Fibroblast of the aortic adventitia (primary cell): ENCODE measurements at regions not wholly inside any gene's neighbourhood (a gene's known extent, or its start where the extent isn't known, plus 50 kb on each side); places are given as distances from the start of the nearest gene placed in this dataset.

Experiments used
- DNase-seq: peaks from one replicate; pipeline ENCODE4 v3.0.0-alpha.2; 2010; ENCODE audit warnings: low read depth
- H3K4me3 ChIP-seq: 2 replicates; pipeline ENCODE4 v1.5.1; 2011; ENCODE audit warnings: low read depth, mild to moderate bottlenecking, control low read depth, low read length, moderate library complexity
- TF ChIP-seq, protein P1 (sequence below): IDR thresholded peaks from 2 replicates; pipeline ENCODE4 v1.5.1; 2011; ENCODE audit warnings: mild to moderate bottlenecking, low read length, control low read depth, inconsistent platforms; ENCODE audit not compliant: insufficient read depth

DNA sequence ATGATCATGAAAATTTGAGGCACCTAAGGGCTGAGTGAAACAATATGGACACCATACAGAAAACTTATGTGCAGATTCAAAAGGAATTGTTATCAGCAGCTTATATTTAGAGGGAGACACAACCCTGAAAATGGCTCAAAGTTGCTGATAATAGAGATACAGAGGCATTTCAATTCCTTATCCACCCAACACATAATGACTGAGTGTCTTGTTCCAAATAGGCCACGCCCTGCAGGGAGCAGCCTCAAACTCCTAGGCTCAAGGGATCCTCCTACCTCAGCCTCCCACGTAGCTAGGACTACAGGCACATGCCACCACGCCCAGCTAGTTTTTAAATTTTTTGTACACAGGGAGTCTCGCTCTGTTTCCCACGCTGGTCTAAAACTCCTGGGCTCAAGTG is 79.0 kb downstream of the LBH start:
- H3K4me3 ChIP-seq, result no peak overlapping the region
- TF ChIP-seq, protein P1, sequence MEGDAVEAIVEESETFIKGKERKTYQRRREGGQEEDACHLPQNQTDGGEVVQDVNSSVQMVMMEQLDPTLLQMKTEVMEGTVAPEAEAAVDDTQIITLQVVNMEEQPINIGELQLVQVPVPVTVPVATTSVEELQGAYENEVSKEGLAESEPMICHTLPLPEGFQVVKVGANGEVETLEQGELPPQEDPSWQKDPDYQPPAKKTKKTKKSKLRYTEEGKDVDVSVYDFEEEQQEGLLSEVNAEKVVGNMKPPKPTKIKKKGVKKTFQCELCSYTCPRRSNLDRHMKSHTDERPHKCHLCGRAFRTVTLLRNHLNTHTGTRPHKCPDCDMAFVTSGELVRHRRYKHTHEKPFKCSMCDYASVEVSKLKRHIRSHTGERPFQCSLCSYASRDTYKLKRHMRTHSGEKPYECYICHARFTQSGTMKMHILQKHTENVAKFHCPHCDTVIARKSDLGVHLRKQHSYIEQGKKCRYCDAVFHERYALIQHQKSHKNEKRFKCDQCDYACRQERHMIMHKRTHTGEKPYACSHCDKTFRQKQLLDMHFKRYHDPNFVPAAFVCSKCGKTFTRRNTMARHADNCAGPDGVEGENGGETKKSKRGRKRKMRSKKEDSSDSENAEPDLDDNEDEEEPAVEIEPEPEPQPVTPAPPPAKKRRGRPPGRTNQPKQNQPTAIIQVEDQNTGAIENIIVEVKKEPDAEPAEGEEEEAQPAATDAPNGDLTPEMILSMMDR, result no peak
- no peak for DNase-seq

DNA sequence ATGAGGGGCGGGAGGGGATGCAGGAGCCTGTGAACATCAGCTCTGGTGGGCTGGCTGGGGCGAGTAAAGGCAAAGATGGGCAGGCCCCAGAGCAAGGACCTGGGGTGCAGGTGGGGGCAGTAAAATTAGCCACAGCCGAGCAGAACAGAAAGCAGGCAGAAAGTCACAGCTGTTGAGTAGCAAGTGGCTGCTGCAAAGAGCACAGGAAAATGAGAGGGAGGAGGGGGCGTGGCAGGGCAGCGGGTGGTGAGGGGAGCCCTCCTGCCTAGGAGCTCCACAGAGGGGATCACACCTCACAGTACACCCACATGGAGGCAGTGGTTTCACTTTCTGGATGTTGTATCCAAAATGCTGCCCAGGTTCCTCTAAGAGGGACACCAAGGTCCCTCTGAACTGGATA is 79.6 kb downstream of the LBH start:
- no peak for DNase-seq
- TF ChIP-seq, protein P1, result no peak

DNA sequence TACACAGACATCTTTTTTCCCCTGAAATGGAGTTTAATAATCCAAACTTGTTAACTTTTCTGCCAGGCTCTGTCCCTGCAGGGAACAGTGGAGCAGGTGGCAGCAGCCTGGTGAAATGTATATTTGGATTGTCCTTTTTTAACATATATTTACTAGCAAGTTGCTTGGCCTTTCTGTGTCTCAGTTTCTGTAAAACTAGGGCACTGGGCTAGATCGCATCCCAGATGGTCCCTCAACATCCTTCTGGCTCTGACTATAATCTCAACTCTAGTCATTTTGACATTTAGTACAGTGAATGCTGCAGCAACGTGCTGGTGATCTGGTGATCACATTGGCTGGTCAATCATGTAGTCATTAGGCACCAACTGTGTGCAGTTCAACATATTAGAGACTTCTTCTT is 80.4 kb downstream of the LBH start:
- DNase-seq, result no peak
- H3K4me3 ChIP-seq, result no peak overlapping the region
- TF ChIP-seq, protein P1, result no peak

More for the DNA sequence above, 79.6 kb downstream of the LBH start:
- no peak overlapping the region for H3K4me3 ChIP-seq

DNA sequence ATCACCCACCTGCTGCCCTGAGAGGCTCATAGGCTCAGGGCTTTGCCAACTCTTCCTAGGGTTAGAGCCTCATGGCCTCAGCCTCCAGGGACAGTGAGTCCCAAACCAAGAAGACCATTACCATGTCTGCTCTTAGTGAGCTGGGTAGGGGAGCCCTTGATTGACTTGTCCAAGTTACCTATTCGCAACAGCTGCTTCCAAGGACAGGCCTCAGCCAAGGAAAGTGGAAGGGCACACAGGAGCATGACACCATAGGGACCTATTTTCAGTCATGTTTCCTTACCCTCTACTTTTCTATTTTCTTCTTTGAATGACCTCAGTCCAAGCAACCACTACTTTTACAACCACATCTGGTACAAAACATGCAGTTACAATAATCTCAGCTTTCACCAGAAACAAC is 81.6 kb downstream of the LBH start:
- no peak overlapping the region for H3K4me3 ChIP-seq
- DNase-seq, result no peak
- TF ChIP-seq, protein P1, result no peak

DNA sequence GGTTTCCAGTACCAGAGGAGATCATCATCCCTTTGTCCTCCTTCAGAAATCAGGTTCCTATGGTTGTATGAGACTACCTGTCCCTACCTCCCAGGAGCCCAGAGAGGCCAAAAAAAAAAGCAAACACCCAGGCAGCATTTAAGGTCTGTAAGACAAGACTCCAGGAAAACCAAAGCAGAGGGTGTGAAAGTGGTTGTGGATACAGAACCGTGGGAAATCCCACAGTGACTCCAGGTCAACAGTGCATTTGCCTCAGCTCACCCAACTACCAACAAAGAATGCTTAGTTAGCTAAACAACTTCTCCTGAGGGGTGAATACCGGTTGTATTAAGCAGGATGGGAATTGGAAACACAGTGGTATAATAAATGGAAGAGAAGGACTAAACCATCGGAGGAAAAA is 83.6 kb downstream of the LBH start:
- no peak for DNase-seq
- no peak overlapping the region for H3K4me3 ChIP-seq
- TF ChIP-seq, protein P1, result no peak

DNA sequence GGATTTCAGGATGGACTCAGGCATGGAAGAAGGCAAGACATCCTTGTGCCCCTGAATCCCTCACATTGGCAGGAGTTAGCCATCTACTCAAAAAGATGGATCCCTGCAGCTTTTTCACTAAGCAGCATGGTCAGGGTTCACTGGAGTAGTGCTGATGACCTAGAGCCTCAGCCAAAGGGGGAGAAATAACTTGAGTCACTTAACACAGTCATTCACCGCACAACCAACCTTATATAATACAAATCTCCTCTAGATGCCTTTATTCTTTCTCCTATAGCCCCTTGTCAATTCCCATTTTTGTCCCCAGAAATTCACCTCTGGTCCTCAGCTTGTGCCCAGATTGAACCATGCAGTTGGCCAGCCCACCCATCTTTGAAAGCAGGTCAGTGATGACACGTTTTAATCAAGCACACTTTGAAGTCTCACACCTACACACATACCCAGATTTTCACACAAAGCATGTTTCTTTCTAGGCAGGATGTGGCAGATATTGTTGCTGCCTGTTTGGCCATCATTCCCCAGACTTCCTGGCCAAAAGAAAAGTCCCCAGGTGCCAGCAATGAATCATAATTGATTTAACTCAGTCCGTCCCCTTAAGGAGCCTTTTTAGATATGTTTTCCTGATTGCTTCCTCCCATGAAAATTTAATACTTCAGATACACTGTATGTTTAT is 84.2 kb downstream of the LBH start:
- DNase-seq, result peak; percentile 30
- TF ChIP-seq, protein P1, result no peak
- H3K4me3 ChIP-seq, result no peak overlapping the region

DNA sequence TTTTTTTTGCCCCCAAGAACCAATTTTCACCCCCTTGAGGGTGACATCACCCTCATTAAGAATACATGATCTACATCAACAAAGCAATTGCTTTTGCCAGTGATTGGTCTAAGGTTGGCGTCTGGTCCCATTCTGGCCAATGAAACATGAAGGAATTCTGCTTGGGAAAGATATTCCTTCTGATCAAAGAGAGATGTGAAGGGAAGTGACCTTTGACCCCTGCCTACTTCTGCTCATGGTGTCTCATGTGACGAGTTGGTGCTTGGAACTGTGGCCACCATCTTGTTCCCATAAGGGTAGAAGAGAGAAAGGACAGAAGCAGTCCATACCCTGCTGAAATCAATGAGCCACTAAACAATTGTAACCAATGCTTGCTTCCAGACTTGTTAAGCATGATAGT is 85.1 kb downstream of the LBH start:
- TF ChIP-seq, protein P1, result no peak
- H3K4me3 ChIP-seq, result no peak overlapping the region

More for the DNA sequence above, 85.1 kb downstream of the LBH start:
- no peak for DNase-seq
